NCI-H187 (cell line): ENCODE measurements at regions not wholly inside any gene's neighbourhood (a gene's known extent, or its start where the extent isn't known, plus 50 kb on each side); places are given as distances from the start of the nearest gene placed in this dataset.
"Not testable (repeated sequence)": the region's sequence is repeated elsewhere in the genome, so short reads cannot be mapped to it uniquely, and the experiment has no call there.

ENCODE experiments used
- DNase-seq, 2 experiments: peaks; one replicate each; lab custom pipeline; 2025; lab: John Stamatoyannopoulos, UW

DNA sequence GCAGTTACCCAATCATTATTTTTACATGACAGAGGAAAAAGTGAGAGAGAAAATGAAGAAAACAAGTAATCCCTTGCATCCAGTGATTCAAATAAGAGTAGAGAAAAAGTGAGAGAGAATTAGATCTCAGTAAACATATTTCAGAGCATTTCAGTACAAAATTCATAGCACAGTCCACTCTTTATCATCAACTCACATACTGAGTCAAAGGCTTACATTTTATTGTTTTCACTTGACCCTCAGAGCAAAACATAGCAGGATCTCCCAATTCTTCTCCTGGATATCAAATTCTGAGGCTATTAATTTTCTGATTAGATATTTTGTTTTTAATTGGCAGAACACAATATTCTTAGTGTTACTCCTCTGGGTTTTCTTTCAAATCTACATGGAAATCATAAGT is 1568.3 kb upstream of the PRR20A start:
- no peak for DNase-seq

- no peak for DNase-seq
Observed at GRCh38 chr13:55572862-55573261, 1567.9 kb upstream of the PRR20A start.

DNA sequence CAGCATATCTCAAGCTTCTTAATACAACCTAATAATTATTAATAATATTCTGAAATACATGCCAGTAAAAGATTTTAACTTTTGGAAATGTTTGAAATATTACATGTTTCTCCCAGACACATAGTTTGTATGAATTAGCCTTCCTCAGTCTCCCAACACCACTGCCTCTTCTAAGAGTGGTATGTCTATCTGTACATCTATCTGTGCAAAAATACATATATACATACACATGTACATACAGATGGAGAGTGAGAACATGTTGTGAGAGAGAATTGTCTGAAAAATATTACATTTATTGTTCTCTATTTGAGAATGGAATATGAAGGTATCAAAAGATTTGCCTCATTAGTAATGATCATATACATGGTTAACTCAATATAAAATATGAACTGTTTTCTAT is 1567.2 kb upstream of the PRR20A start:
- DNase-seq = no peak

DNA sequence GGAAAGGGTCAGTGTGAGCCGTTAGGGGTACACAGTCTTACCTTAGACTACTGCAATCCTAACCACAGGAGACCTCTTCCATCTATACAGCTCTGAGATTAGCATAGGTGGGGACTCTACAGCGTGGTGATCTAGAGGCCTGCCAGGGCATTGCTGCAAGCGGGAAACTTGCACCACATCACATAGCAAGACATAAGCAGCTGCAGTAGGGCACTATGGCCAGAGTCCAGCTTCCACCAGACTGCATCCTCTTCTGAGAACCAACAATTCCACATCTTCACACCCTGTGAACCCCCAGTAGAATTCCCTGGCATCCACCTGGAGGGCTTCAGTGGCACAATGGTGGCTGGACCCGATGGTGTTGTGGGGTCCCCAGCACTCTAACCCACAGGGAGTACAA is 1564.3 kb upstream of the PRR20A start:
- no peak for DNase-seq

DNA sequence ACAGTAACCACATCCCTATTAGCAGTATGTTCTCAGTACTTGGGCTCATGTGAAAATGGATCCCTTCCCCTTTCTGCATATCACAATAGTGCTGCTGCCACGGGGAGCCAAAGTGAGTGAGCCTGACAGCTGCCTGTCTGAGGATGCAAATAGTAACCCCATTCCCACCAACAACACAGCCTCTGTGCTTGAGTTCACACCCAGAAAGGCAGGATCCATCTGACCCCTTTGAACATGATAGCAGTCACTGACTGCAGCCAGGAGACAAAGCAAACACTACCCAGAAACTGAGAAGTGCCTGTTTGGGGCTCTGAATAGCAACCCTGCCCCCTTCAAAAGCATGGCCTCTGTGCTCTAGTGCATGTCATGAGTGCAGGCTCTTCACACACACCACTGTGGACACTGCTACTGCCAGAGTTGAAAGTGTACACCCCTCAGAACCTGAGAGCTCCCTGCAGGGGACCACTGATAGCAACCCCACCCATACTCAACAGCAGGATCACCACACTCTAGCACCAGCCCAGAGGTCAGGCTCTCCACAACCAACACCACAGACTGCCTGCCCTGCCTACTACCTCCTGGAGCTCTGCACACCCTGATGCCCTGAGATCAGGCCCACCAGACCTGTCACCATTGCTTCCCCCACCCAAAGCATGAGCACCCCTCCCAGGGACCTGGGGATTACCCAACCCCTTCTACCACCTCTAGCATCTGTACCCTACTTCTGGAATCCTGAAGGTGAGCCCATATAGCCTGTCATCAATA is 1563.5 kb upstream of the PRR20A start:
- no peak for DNase-seq

GRCh38 chr13:55577847-55578210 is 1562.9 kb upstream of the PRR20A start:
- DNase-seq = no peak

GRCh38 chr13:55582294-55582693 is 1558.4 kb upstream of the PRR20A start:
- DNase-seq = not testable (repeated sequence)

GRCh38 chr13:55583953-55584593 is 1556.6 kb upstream of the PRR20A start:
- no peak for DNase-seq

GRCh38 chr13:55602784-55603183 is 1537.9 kb upstream of the PRR20A start:
- no peak for DNase-seq

GRCh38 chr13:55606045-55606665 is 1534.6 kb upstream of the PRR20A start:
- DNase-seq = no peak

DNA sequence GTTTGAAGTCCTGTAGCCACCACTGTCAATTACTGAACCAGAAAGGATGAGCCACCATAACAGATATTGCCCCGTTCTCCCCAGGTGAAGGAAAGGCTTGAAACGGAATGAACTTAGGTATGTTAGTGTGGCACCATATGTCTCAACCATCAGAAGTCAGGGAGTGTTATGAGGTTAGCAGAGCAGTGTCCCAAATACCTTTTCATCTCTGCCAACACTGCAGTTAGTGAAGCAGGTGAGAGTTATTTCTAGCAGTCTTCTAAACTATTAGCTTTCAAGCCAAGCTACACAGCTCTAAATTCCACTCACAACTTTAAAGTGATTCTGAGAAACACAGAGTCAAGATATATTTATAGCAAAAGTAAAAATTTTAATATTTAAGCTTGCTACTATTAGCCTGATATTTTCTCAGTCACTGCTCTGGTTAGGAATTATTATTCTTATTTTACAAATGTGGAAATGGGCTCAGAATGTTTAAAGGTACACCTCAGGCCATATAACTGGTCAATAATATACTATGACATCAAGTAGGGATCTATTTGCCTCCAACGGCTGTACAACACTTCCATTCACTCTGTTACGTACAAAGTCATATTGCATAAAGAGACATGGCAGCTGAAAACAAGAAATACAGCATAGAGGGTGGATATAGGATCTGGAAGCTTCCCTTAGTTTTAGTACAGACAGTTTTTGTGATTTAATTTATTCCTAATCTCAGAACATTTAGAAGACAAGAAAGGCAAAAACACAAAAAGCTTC is 1527.1 kb upstream of the PRR20A start:
- no peak for DNase-seq

DNA sequence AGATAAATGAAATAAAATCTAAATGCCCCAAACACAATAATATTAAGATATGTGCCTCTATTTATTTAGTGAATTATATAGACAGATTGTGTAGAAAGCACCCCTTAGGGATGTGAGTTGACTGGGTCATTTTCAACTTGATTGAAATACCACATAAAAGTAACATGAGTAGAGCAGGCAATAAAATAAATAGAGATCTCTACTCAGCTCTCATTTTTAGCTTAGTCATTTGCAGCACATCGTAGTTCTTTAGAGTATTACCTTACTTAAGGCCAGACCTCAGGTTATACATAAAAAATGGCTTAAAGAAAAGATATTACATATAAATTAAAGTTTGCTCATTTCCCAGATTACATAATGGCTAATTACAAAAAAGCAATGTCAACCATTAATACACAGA is 1525.6 kb upstream of the PRR20A start:
- DNase-seq = no peak

DNA sequence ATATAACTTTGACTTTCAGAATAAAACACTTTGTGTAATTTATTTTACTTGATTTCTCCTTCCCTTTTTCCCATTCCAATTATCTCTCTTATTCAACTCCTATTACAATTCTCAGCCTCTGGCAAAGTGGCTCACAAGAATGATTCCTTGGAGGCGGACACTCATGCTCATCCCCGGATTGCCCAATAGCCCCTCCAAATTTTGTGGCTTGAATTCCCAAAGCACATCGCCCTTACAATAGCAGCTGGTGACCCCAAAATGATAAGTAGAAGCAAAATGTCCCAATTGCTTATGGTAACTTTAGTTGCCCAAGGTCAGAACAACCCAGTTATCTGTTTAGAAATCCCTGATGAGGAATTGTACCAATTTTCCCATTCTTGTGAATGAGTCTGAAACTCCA is 1523.5 kb upstream of the PRR20A start:
- DNase-seq = no peak

- no peak for DNase-seq
Observed at GRCh38 chr13:55627221-55627620, 1513.5 kb upstream of the PRR20A start.

- DNase-seq = no peak
Observed at GRCh38 chr13:55632402-55632801, 1508.3 kb upstream of the PRR20A start.

- no peak for DNase-seq
Observed at GRCh38 chr13:55649485-55649884, 1491.2 kb upstream of the PRR20A start.

GRCh38 chr13:55652657-55653056 is 1488.1 kb upstream of the PRR20A start:
- no peak for DNase-seq

GRCh38 chr13:55653497-55653896 is 1487.2 kb upstream of the PRR20A start:
- no peak for DNase-seq

- no peak for DNase-seq
Observed at GRCh38 chr13:55654243-55654642, 1486.5 kb upstream of the PRR20A start.

GRCh38 chr13:55660264-55660663 is 1480.5 kb upstream of the PRR20A start:
- not testable (repeated sequence) for DNase-seq

GRCh38 chr13:55660851-55661250 is 1479.9 kb upstream of the PRR20A start:
- DNase-seq = no peak

DNA sequence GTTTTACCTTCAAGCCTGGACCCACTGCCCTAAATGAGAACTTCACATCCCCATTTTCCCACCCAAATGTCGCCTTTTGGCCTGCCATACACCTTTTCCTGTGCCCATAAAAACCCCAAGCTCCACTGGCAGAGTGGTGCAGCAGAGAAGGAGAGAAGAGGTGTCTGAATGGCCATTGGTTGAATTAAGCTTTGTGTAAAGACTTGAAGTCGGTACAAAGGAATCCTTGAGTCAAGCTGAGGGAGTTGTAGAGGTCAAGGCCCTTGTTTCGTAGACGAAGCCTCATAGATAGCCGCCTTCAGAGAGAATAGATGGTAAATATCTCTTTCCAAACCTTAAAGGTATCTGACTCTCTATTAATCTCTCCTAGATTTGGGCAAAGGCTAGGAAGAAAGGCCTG is 1479.2 kb upstream of the PRR20A start:
- no peak for DNase-seq

- DNase-seq = no peak
Observed at GRCh38 chr13:55664178-55664577, 1476.5 kb upstream of the PRR20A start.
